ENCODE measurements at regions not wholly inside any gene's neighbourhood (a gene's known extent, or its start where the extent isn't known, plus 50 kb on each side); places are given as distances from the start of the nearest gene placed in this dataset.

DNA sequence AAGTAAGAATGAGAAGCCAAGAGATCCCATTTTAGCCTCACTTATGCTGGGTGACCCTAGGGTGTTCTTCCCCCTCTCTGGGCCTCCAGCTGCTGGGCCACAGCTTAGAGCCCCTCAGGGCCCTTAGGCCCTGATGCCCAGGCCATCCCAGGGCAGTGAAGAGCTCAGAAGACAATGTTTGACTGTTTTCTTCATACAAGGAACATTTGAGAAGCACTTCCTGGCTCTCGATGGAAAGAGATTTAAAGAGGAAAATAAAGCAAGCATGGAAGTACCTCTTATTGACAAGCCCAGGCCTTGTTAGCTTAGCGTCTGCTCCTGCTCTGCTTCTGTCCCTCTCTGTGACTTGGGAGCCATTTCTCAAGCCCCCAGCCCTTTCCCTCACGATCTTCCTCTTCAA is 165.9 kb upstream of the SMIM23 start:
- BruUV-seq (replicated peaks): no TSS peak
- TF ChIP-seq SIN3A (IDR thresholded peaks at IDR 0.05; ENCODE audit: borderline replicate concordance, insufficient read depth, low read depth, low read length) (no peak), TCF7L2 (IDR thresholded peaks at IDR 0.05; ENCODE audit: low read depth, low read length) (no peak), POLR2AphosphoS5 (IDR thresholded peaks at IDR 0.05; ENCODE audit: low read depth, low read length) (no peak)
- TF ChIP-seq, protein P1, sequence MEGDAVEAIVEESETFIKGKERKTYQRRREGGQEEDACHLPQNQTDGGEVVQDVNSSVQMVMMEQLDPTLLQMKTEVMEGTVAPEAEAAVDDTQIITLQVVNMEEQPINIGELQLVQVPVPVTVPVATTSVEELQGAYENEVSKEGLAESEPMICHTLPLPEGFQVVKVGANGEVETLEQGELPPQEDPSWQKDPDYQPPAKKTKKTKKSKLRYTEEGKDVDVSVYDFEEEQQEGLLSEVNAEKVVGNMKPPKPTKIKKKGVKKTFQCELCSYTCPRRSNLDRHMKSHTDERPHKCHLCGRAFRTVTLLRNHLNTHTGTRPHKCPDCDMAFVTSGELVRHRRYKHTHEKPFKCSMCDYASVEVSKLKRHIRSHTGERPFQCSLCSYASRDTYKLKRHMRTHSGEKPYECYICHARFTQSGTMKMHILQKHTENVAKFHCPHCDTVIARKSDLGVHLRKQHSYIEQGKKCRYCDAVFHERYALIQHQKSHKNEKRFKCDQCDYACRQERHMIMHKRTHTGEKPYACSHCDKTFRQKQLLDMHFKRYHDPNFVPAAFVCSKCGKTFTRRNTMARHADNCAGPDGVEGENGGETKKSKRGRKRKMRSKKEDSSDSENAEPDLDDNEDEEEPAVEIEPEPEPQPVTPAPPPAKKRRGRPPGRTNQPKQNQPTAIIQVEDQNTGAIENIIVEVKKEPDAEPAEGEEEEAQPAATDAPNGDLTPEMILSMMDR (IDR thresholded peaks at IDR 0.05): no peak
- TF ChIP-seq, protein P2, sequence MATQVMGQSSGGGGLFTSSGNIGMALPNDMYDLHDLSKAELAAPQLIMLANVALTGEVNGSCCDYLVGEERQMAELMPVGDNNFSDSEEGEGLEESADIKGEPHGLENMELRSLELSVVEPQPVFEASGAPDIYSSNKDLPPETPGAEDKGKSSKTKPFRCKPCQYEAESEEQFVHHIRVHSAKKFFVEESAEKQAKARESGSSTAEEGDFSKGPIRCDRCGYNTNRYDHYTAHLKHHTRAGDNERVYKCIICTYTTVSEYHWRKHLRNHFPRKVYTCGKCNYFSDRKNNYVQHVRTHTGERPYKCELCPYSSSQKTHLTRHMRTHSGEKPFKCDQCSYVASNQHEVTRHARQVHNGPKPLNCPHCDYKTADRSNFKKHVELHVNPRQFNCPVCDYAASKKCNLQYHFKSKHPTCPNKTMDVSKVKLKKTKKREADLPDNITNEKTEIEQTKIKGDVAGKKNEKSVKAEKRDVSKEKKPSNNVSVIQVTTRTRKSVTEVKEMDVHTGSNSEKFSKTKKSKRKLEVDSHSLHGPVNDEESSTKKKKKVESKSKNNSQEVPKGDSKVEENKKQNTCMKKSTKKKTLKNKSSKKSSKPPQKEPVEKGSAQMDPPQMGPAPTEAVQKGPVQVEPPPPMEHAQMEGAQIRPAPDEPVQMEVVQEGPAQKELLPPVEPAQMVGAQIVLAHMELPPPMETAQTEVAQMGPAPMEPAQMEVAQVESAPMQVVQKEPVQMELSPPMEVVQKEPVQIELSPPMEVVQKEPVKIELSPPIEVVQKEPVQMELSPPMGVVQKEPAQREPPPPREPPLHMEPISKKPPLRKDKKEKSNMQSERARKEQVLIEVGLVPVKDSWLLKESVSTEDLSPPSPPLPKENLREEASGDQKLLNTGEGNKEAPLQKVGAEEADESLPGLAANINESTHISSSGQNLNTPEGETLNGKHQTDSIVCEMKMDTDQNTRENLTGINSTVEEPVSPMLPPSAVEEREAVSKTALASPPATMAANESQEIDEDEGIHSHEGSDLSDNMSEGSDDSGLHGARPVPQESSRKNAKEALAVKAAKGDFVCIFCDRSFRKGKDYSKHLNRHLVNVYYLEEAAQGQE (IDR thresholded peaks at IDR 0.05; ENCODE audit: insufficient read depth in 1 of 2, low read depth in 2 of 2, low read length in 1 of 2): no peak
- Histone ChIP-seq H3K9me3 (ENCODE audit: control insufficient read depth, insufficient read depth, low read depth, low read length) (no peaks in the 10 kb centered on the region), H3K27me3 (ENCODE audit: control insufficient read depth, insufficient read depth, low read length) (no peaks in the 10 kb centered on the region; the same call in 1 of the 2 replicates), H3K4me3 (ENCODE audit: low read depth in 2 of 2, low read length in 2 of 2) (no peak overlapping the region), H3K36me3 (ENCODE audit: control insufficient read depth, insufficient read depth, low read length) (no peaks in the 10 kb centered on the region), H3K4me1 (ENCODE audit: control insufficient read depth, insufficient read depth, low read length) (no peaks in the 10 kb centered on the region), H3K27ac (ENCODE audit: low read length) (no peak overlapping the region)
- in situ Hi-C loops (cut with HindIII; ENCODE audit: low pct_unique_long_range_greater_than_20kb, low sequenced_read_pairs) (no loop called here), intact Hi-C loops (cut with micrococcal nuclease; ENCODE audit: unreplicated experiment) (loop anchor here (10.0 kb wide), 1 partner anchor 205 kb away; the partner anchor contains the start of gene FGF18)
- ChIA-PET POLR2A (no interaction called here), CTCF (no interaction called here)
- ATAC-seq (no peak), DNase-seq (ENCODE audit: low read depth, low spot score) (no peak)

DNA sequence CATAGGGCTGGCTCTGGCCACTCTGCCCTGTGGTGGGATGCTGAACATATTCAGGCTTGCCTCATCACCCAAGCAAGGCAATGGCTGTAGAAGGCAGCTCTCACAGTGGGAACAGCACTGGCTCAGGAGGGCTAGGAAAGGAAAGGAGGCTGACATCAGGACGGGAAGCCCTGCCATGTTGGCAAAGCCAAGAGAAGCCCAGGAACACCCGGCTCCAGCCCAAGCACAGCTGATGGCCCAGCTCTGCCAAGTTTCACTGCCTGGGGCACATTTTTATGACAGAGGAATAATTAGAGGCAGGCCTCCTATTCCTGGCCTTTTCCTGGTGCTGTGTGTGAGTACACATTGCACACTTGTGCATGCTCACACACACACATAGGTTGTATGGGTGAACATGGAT is 163.6 kb upstream of the SMIM23 start:
- intact Hi-C loops (cut with micrococcal nuclease; ENCODE audit: unreplicated experiment) (loop anchor here (10.0 kb wide), 1 partner anchor 207 kb away; the partner anchor contains the start of gene FGF18), in situ Hi-C loops (cut with HindIII; ENCODE audit: low pct_unique_long_range_greater_than_20kb, low sequenced_read_pairs) (no loop called here)
- CTCF ChIA-PET: no interaction called here

More for the DNA sequence above, 163.6 kb upstream of the SMIM23 start:
- Histone ChIP-seq H3K27ac (ENCODE audit: low read length) (no peak overlapping the region), H3K4me3 (ENCODE audit: low read depth in 2 of 2, low read length in 2 of 2) (no peak overlapping the region), H3K27me3 (ENCODE audit: control insufficient read depth, insufficient read depth, low read length) (no peaks in the 10 kb centered on the region; the same call in 1 of the 2 replicates), H3K36me3 (ENCODE audit: control insufficient read depth, insufficient read depth, low read length) (no peaks in the 10 kb centered on the region), H3K9me3 (ENCODE audit: control insufficient read depth, insufficient read depth, low read depth, low read length) (no peaks in the 10 kb centered on the region), H3K4me1 (ENCODE audit: control insufficient read depth, insufficient read depth, low read length) (no peaks in the 10 kb centered on the region)
- POLR2A ChIA-PET: no interaction called here
- TF ChIP-seq, protein P1 (IDR thresholded peaks at IDR 0.05): no peak
- TF ChIP-seq SIN3A (IDR thresholded peaks at IDR 0.05; ENCODE audit: borderline replicate concordance, insufficient read depth, low read depth, low read length) (no peak), POLR2AphosphoS5 (IDR thresholded peaks at IDR 0.05; ENCODE audit: low read depth, low read length) (no peak), TCF7L2 (IDR thresholded peaks at IDR 0.05; ENCODE audit: low read depth, low read length) (no peak)
- TF ChIP-seq, protein P2 (IDR thresholded peaks at IDR 0.05; ENCODE audit: insufficient read depth in 1 of 2, low read depth in 2 of 2, low read length in 1 of 2): no peak
- BruUV-seq (replicated peaks): no TSS peak
- no peak for DNase-seq (ENCODE audit: low read depth, low spot score)
- ATAC-seq: no peak

All from Panc1 (cell line).